NCI-H748 (cell line): ENCODE measurements at regions not wholly inside any gene's neighbourhood (a gene's known extent, or its start where the extent isn't known, plus 50 kb on each side); places are given as distances from the start of the nearest gene placed in this dataset.
A peak's percentile ranks its signal among the peaks of the same experiment; 100 is the strongest.
"Not testable (repeated sequence)": the region's sequence is repeated elsewhere in the genome, so short reads cannot be mapped to it uniquely, and the experiment has no call there.

Experiments
- DNase-seq: peaks from one replicate; lab custom pipeline; 2025; ENCODE audit not compliant: unreplicated experiment; lab: John Stamatoyannopoulos, UW

GRCh38 chr6:104519566-104519965, 340.2 kb downstream of the HACE1 start:
- no peak for DNase-seq

DNA sequence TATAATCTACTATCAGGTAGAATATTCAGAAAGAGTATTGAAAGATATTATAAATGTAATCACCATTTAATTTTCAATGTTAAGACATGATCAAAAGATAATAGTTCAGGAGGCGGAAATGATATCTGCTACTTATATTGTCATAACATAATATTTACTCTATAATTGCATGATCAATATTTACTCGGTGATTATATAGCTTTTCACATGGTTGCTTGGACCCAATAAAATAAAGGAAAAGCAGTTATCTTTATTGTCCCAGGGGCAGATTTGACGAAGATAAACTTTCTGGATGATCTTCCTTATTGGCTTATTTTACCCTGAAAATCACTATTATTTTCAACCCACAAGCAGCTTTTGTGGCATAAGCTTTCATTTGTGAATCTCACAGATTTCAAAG, 350.4 kb downstream of the HACE1 start:
- peak; percentile 81 for DNase-seq

DNA sequence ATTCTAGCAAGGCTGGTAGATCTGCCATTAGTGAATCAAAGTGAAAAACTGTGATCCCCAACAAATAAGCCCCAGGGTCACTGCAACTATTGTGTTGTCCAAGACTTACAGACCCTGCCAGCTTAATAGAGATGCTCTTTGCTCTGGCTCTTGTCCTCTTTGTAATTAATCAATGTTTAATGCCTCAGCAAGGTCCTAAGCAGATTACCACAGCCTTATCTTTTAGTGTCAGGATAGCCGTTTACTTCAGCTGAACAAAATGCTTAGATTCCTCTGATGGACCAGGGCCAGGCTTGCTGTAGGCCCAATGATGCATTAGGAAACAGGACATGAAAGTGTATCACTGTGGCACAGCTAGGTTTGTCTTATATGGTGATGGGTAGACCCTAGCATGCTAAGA, 353.3 kb downstream of the HACE1 start:
- no peak for DNase-seq

DNA sequence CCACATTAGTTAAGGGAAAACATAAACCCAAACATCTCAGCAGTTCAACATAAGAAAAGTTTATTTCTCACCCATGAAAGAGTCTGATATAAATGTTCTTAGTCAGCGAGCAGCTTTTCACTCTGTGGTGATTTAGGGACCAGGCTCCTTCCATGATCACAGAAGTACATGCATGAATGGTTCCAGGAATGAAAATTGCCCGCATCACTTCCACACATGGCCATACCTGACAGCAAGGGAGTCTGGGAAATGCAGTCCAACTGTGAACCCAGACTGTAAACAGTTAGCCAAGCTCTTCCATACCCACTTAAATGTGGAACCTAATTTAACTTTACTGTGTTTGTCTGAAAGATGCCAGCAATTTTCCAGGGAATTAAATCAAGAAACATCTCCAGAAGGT, 353.9 kb downstream of the HACE1 start:
- DNase-seq, result no peak

DNA sequence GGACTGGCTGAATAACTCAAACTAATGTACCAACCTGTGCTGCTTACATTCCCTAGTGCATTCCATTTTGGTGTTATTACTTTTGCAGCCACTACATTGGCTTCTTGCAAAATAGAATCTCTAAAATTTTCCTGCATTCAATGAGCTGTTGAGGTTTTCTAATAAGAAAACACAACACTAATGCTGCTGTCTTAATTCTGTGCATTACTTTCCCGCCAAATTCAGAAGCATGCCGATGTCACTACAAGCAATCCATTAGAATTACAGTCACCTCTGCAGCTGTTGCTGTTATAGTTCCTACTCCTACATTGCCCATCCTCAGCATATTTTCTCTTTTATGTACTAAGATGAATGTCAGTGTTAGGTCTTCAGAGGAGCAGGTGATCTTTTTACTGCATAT, 359.5 kb downstream of the HACE1 start:
- no peak for DNase-seq

GRCh38 chr6:104486035-104486434, 373.7 kb downstream of the HACE1 start:
- no peak for DNase-seq

GRCh38 chr6:104484626-104485025, 375.1 kb downstream of the HACE1 start:
- peak; percentile 48 for DNase-seq

GRCh38 chr6:104484191-104484590, 375.5 kb downstream of the HACE1 start:
- no peak for DNase-seq

GRCh38 chr6:104483225-104483834, 376.4 kb downstream of the HACE1 start:
- DNase-seq, result peak; percentile 50

DNA sequence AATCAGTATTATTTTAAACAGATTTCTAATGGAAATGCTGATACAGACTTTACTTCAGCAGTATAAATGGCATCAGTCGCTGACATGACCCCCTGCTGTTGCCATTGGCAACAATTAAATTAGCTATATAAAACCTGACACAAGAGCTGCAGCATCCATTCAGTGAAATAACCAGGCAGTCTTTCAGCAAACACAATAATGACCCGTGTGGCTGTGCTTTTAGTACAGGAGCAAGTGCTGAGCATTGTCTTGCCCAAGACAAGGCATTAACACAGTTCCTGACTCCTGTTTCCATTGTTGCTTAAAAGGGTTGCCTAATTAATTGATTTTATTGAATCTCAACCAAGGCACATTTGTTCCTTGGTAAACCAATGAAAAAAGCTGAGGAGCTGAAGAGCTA, 382.1 kb downstream of the HACE1 start:
- peak; percentile 93 for DNase-seq

DNA sequence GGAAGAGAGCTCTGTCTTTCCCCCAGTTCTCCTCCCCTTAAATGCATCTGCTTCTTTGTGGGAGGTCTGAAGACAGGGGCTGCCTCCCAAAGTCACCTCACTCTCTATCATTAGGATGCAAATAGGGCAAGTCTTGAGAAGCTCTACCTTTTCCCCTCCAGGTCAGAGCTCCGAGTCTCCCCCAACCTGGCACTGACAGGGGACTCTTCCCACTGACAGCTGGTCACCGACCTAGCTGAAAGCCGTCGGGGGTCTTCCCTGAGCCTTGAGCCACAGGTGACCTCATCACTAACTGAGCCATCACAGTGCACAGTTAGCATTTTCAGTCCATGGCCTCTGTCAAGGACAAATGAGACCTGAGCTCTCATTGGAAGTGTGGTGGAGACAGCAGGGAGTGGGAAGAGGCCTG, 386.7 kb downstream of the HACE1 start:
- DNase-seq, result no peak

- peak; percentile 94 for DNase-seq
Measured at GRCh38 chr6:104472021-104472901, 387.5 kb downstream of the HACE1 start.

DNA sequence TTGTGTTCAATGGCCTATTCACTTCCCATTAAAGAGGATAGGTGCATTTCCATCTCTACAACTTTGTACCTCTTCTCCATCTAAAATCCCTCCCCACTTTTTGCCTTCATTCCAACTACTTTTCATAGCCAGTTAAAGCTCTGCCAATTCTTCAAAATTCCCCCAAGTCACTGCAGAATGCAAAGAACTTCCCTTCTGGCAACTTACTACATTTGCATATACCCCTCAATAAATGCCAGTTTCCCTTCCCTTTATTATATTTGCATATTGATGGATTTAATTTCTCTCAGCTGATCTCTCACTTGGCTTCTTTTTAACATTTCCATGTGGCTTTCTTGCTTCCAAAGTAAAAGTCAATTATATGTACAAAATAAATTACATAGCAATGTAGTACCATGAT, 393.4 kb downstream of the HACE1 start:
- no peak for DNase-seq

- DNase-seq, result no peak
Measured at GRCh38 chr6:104462811-104463599, 396.7 kb downstream of the HACE1 start.

- DNase-seq, result no peak
Measured at GRCh38 chr6:104460738-104461483, 398.8 kb downstream of the HACE1 start.

GRCh38 chr6:104459543-104459942, 400.2 kb downstream of the HACE1 start:
- no peak for DNase-seq

DNA sequence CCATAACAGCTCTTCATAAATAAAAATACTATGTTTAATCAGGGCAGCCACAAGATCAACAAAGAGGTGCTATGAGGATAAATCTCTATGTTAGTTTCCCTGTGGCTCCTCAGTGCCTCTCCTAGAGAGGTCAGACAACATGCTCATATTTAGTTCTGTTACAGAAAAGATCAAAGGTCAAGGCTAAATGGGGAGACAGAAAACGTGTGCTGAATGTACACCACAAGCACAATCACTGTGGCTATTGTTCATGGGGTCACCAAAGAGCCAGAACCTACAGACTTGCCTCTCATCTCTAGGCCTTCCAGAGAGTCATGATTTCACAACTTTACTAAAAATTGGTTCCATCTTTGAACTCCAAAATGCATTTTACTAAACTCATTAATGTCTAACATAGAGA, 409.8 kb downstream of the HACE1 start:
- DNase-seq, result no peak

DNA sequence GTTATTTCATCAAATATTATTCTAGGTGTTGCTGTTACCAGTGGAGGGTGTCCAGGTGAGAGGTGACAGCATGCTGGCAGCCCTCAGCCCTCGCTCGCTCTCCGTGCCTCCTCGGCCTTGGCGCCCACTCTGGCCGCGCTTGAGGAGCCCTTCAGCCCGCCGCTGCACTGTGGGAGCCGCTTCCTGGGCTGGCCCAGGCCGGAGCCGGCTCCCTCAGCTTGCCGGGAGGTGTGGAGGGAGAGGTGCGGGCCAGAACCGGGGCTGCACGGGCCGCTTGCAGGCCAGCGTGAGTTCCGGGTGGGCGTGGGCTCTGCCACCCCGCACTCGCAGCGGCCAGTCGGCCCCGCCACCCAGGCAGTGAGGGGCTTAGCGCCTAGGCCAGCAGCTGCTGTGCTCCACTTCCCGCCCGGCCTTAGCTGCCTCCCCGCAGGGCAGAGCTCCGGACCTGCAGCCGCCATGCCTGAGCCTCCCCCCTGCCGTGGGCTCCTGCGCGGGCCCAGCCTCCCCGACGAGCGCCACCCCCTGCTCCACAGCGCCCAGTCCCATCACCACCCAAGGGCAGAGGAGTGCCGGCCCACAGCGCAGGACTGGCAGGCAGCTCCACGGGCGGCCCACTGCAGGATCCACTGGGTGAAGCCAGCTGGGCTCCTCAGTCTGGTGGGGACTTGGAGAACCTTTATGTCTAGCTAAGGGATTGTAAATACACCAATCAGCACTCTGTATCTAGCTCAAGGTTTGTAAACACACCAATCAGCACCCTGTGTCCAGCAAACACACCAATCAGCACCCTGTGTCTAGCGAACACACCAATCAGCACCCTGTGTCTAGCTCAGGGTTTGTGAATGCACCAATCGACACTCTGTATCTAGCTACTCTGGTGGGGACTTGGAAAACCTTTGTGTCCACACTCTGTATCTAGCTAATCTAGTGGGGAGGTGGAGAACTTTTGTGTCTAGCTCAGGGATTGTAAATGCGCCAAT, 413.3 kb downstream of the HACE1 start:
- not testable (repeated sequence) for DNase-seq

DNA sequence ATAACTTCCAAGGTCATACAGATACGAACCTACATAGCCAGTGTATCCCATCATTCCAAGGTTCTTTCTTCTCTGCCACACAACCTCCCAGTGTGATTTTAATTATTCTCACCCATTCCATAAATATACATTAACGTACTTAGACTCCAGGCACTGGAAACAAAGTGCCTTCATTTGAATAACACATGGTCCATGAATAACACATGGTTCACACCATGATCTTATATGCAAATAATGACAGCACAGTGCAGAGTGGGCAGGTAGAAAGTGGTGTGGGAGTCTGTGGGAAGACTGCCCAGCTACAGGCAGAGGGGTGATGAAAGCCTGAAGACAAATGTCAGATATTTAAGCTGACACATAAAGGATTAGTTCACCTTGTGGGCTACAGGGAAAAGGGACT, 425.2 kb downstream of the HACE1 start:
- DNase-seq, result no peak

GRCh38 chr6:104431096-104431495, 428.6 kb downstream of the HACE1 start:
- no peak for DNase-seq
